Neural progenitor cell (in vitro differentiated cells): ENCODE measurements at regions not wholly inside any gene's neighbourhood (a gene's known extent, or its start where the extent isn't known, plus 50 kb on each side); places are given as distances from the start of the nearest gene placed in this dataset.
A peak's percentile ranks its signal among the peaks of the same experiment; 100 is the strongest.

Experiments used
- DNase-seq: peaks from one replicate; pipeline ENCODE4 v3.0.0-alpha.2; 2016; ENCODE audit warnings: low spot score
- H2AFZ ChIP-seq: fragments of 200-600 bp; sonication (generic); replicated peaks from 2 replicates; pipeline ENCODE4 v1.6.1; 2016; ENCODE audit warnings: antibody characterized with exemption
- H3F3A ChIP-seq: fragments of 200-600 bp; sonication (generic); 2 replicates; pipeline ENCODE4 v1.6.1; 2016; ENCODE audit warnings: antibody characterized with exemption, low read depth
- H3K27ac ChIP-seq: fragments of 200-600 bp; sonication (generic); 2 replicates; pipeline ENCODE4 v1.5.1; 2016; ENCODE audit warnings: mild to moderate bottlenecking
- H3K27me3 ChIP-seq: fragments of 200-600 bp; sonication (generic); 2 replicates; pipeline ENCODE4 v1.6.1; 2016; ENCODE audit warnings: mild to moderate bottlenecking, moderate library complexity
- H3K36me3 ChIP-seq: fragments of 200-600 bp; sonication (generic); 2 replicates; pipeline ENCODE4 v1.5.1; 2016
- H3K4me1 ChIP-seq: fragments of 200-600 bp; sonication (generic); 2 replicates; pipeline ENCODE4 v1.6.1; 2016; ENCODE audit warnings: mixed run types
- H3K4me2 ChIP-seq: fragments of 200-600 bp; sonication (generic); 2 replicates; pipeline ENCODE4 v1.6.1; 2016
- H3K4me3 ChIP-seq: fragments of 200-600 bp; sonication (generic); 2 replicates; pipeline ENCODE4 v1.5.1; 2016
- H3K79me2 ChIP-seq: fragments of 200-600 bp; sonication (generic); 2 replicates; pipeline ENCODE4 v1.6.1; 2016; ENCODE audit warnings: low read depth
- H3K9ac ChIP-seq: fragments of 200-600 bp; sonication (generic); 2 replicates; pipeline ENCODE4 v1.6.1; 2016
- H3K9me3 ChIP-seq: fragments of 200-600 bp; sonication (generic); 2 replicates; pipeline ENCODE4 v1.5.1; 2016; ENCODE audit warnings: low read depth
- H4K20me1 ChIP-seq: fragments of 200-600 bp; sonication (generic); 2 replicates; pipeline ENCODE4 v1.6.1; 2016; ENCODE audit warnings: low read depth
- H3K27ac Mint-ChIP-seq: 3 replicates; pipeline ENCODE4 v1.8.0; 2021; ENCODE audit warnings: mixed read lengths
- H3K27me3 Mint-ChIP-seq: 2 replicates; pipeline ENCODE4 v1.8.0; 2022; ENCODE audit warnings: low read depth, mild to moderate bottlenecking, inconsistent platforms, moderate library complexity, mixed read lengths; ENCODE audit not compliant: insufficient read depth
- H3K36me3 Mint-ChIP-seq: 3 replicates; pipeline ENCODE4 v1.8.0; 2021; ENCODE audit warnings: mixed read lengths
- H3K4me1 Mint-ChIP-seq: 3 replicates; pipeline ENCODE4 v1.8.0; 2021; ENCODE audit warnings: mixed read lengths
- H3K4me3 Mint-ChIP-seq: 3 replicates; pipeline ENCODE4 v1.8.0; 2021; ENCODE audit warnings: mild to moderate bottlenecking, moderate library complexity, mixed read lengths
- H3K9me3 Mint-ChIP-seq: 3 replicates; pipeline ENCODE4 v1.8.0; 2020; ENCODE audit warnings: mixed read lengths
- CTCF ChIP-seq: fragments of 200-600 bp; sonication (generic); IDR thresholded peaks from 2 replicates; pipeline ENCODE4 v1.5.1; 2017; ENCODE audit warnings: antibody characterized with exemption, mild to moderate bottlenecking
- EZH2 ChIP-seq: fragments of 200-600 bp; sonication (generic); IDR thresholded peaks from 2 replicates; pipeline ENCODE4 v1.6.1; 2017; ENCODE audit warnings: antibody characterized with exemption, mild to moderate bottlenecking, moderate library complexity
- EZH2phosphoT487 ChIP-seq: fragments of 200-600 bp; sonication (generic); IDR thresholded peaks from 2 replicates; pipeline ENCODE4 v1.6.1; 2017; ENCODE audit warnings: antibody characterized with exemption

DNA sequence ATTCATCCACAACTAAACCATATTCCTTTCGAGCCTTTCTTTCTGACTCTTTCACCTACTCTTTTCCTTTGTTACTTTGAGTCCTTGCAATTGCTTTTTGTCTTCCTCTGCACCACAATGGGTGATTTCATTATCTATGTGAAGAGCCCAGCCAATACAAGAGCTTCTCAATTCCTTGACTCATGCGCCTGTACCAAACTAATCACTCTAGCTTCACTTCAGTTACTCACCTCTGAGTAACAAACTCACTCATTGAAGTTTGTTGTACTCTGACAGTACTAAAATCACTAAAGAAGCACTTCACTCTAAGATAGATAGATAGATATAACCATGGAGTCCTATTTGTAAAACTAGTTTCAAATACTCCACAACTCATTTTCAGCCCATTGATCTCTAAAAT is 191.7 kb upstream of the EPHA5 start:
- H3K36me3 Mint-ChIP-seq: no peaks in the 10 kb centered on the region
- H3K9me3 Mint-ChIP-seq: no peaks in the 10 kb centered on the region
- no peaks in the 10 kb centered on the region for H3K4me1 Mint-ChIP-seq
- TF ChIP-seq CTCF: no peak
- Histone ChIP-seq H3K9me3 (no peaks in the 10 kb centered on the region), H2AFZ (no peak overlapping the region), H3K4me1 (peaks cover 3% of the 10 kb centered on the region), H3K4me3 (no peak overlapping the region), H3K27me3 (no peaks in the 10 kb centered on the region), H3K4me2 (no peak overlapping the region), H3K36me3 (no peaks in the 10 kb centered on the region), H3K79me2 (no peaks in the 10 kb centered on the region), H3K9ac (no peak overlapping the region), H3K27ac (no peak overlapping the region), H4K20me1 (no peaks in the 10 kb centered on the region), H3F3A (no peaks in the 10 kb centered on the region)
- no peak overlapping the region for H3K4me3 Mint-ChIP-seq
- peak; percentile 7 for DNase-seq
- H3K27ac Mint-ChIP-seq: no peak overlapping the region
- no peaks in the 10 kb centered on the region for H3K27me3 Mint-ChIP-seq

- no peaks in the 10 kb centered on the region for H3K36me3 Mint-ChIP-seq
- no peak for DNase-seq
- H3F3A ChIP-seq: no peaks in the 10 kb centered on the region
- H3K4me3 Mint-ChIP-seq: no peak overlapping the region
- no peaks in the 10 kb centered on the region for H4K20me1 ChIP-seq
- H3K79me2 ChIP-seq: no peaks in the 10 kb centered on the region
- no peaks in the 10 kb centered on the region for H3K27me3 ChIP-seq
- no peaks in the 10 kb centered on the region for H3K9me3 ChIP-seq
- H3K4me1 Mint-ChIP-seq: peaks cover 17% of the 10 kb centered on the region
- no peaks in the 10 kb centered on the region for H3K27me3 Mint-ChIP-seq
- no peak overlapping the region for H3K4me2 ChIP-seq
- no peak overlapping the region for H3K27ac Mint-ChIP-seq
- no peak for TF ChIP-seq CTCF
- TF ChIP-seq EZH2phosphoT487: no peak
- TF ChIP-seq EZH2: no peak
- no peak overlapping the region for H3K27ac ChIP-seq
- no peaks in the 10 kb centered on the region for H3K9me3 Mint-ChIP-seq
- no peaks in the 10 kb centered on the region for H3K36me3 ChIP-seq
- H3K9ac ChIP-seq: no peak overlapping the region
- no peak overlapping the region for H2AFZ ChIP-seq
- peaks cover 4% of the 10 kb centered on the region for H3K4me1 ChIP-seq
- H3K4me3 ChIP-seq: no peak overlapping the region
Observed at GRCh38 chr4:65845199-65845773, 175.0 kb upstream of the EPHA5 start.

DNA sequence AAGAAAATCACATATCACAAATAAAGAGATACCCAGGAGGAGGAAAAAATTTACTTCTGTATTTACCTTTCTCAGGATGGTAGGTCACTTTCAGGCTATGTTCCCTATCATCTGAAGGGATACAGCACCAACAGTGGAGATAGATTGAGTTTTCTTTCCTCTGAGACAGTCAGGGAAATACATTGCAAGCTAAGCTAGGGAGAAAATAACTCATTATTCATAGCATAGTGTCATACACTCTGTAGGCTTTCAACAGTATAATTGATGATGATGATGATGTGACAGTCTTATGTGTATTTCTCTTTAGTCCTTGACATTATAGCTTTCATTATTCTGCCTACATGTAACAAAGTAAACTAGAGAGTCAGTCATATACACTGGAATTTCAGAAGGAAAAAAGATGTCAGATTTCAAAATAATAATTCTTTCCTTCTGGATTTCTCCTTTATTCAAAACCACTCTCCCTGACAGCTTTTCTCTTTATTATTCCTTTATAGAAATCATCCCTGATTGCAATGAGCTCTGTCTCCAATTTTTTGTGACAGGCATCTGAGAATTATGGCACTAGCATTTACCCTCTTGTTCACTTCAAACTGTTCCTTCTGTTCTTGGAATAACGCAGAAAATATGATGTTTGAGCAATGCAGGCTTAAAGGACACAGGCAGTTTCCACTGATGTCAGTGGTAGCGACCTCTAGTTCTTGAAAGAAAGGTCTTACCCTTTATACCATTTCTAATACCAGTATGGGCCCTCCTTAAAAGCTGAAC is 169.1 kb upstream of the EPHA5 start:
- Histone ChIP-seq H3K9me3 (no peaks in the 10 kb centered on the region), H3K27ac (no peak overlapping the region), H3F3A (no peaks in the 10 kb centered on the region), H3K27me3 (no peaks in the 10 kb centered on the region), H3K4me2 (no peak overlapping the region), H3K36me3 (no peaks in the 10 kb centered on the region), H3K9ac (no peak overlapping the region), H3K4me3 (no peak overlapping the region), H4K20me1 (no peaks in the 10 kb centered on the region), H3K4me1 (no peaks in the 10 kb centered on the region), H2AFZ (no peak overlapping the region), H3K79me2 (no peaks in the 10 kb centered on the region)
- H3K27ac Mint-ChIP-seq: no peak overlapping the region
- no peaks in the 10 kb centered on the region for H3K4me1 Mint-ChIP-seq
- H3K9me3 Mint-ChIP-seq: no peaks in the 10 kb centered on the region
- H3K27me3 Mint-ChIP-seq: no peaks in the 10 kb centered on the region
- DNase-seq: no peak
- TF ChIP-seq EZH2phosphoT487: no peak
- no peak for TF ChIP-seq CTCF
- no peak for TF ChIP-seq EZH2
- H3K36me3 Mint-ChIP-seq: no peaks in the 10 kb centered on the region
- no peak overlapping the region for H3K4me3 Mint-ChIP-seq
